ENCODE measurements at regions not wholly inside any gene's neighbourhood (a gene's known extent, or its start where the extent isn't known, plus 50 kb on each side); places are given as distances from the start of the nearest gene placed in this dataset.

DNA sequence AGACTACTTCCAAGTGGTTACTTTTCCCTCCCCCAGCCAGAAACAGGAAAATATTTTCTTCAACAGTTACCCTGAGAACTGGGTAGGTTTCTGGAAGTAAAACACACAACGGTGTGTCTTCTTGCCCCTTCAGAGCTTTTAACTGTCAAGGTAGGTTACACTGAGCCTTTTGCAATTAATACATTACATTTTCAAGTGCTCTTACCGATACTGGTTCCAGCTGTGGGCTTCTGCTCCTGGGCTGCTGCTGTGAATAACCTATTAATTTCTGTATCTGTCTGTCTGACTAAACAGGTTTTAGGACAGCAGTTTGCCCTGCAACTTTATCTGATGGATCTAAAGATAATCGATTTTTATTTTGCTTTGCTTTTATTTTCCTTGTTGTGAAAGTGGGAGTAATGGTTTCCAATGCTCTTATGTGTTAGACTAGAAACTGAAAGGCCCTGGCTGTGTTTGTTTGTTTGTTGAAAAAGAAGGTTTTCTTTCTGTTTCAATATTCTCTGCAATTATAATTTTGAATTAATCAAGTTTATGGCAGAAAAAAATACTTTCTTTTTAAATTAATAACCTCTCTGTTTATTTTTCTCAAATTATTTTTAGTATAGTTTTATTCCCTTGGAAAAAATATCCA lies 196.7 kb upstream of the SLITRK6 start:
- TF ChIP-seq CTCF (IDR thresholded peaks at IDR 0.05) (no peak), POLR2A (IDR thresholded peaks at IDR 0.05) (no peak), EP300 (IDR thresholded peaks at IDR 0.05) (no peak)
